ENCODE measurements at regions not wholly inside any gene's neighbourhood (a gene's known extent, or its start where the extent isn't known, plus 50 kb on each side); places are given as distances from the start of the nearest gene placed in this dataset.

- H2BK5ac ChIP-seq (ENCODE audit: low read depth, low read length) = peak overlapping the region; percentile 26; the same call in 1 of the 2 replicates
- DNase-seq (ENCODE audit: low read depth in 1 of 2, low spot score in 2 of 2) (no peak), FAIRE-seq (no peak)
- no peaks in the 10 kb centered on the region for H3K36me3 ChIP-seq (ENCODE audit: control insufficient read depth in 2 of 4, insufficient read depth in 4 of 4, low read length in 3 of 4)
- no peaks in the 10 kb centered on the region for H3K79me2 ChIP-seq (ENCODE audit: control insufficient read depth in 1 of 2, insufficient read depth in 2 of 2, low read length in 2 of 2)
- H3K56ac ChIP-seq (replicated peaks; ENCODE audit: insufficient read length, low read depth, low read length) = no peak overlapping the region
- H2BK12ac ChIP-seq (ENCODE audit: low read depth, low read length) = peak overlapping the region; percentile 46; the same call in 1 of the 2 replicates
- H2BK15ac ChIP-seq (ENCODE audit: low read length) = peak overlapping the region; percentile 65; the same call in 1 of the 2 replicates
- no peak overlapping the region; a peak in 1 of 4 replicates for H3K4me2 ChIP-seq (ENCODE audit: insufficient read depth in 1 of 2, low read depth in 2 of 2, low read length in 2 of 2)
- no peak overlapping the region for H4K91ac ChIP-seq (replicated peaks; ENCODE audit: insufficient read length, low read length)
- H4K8ac ChIP-seq (ENCODE audit: extremely low read depth, insufficient read depth, low read length) = no peak overlapping the region
- no peak overlapping the region for H4K5ac ChIP-seq (ENCODE audit: insufficient read length, low read depth, low read length)
- H3K18ac ChIP-seq (ENCODE audit: extremely low read depth, low read length) = 0 out of 2 replicates have a peak overlapping the region, but pooled peaks have one; percentile 10
- no peak overlapping the region for H3K4me3 ChIP-seq (ENCODE audit: extremely low read depth in 1 of 4, insufficient read depth in 2 of 4, low read depth in 3 of 4, low read length in 4 of 4)
- no peak overlapping the region for H2BK120ac ChIP-seq (replicated peaks; ENCODE audit: low read depth, low read length)
- H4K20me1 ChIP-seq (replicated peaks in 1 of 2; ENCODE audit: control insufficient read depth in 1 of 2, insufficient read depth in 2 of 2, low read length in 2 of 2) = no peaks in the 10 kb centered on the region
- H3K4ac ChIP-seq (replicated peaks; ENCODE audit: insufficient read length, low read depth, low read length) = no peak overlapping the region
- CTCF ChIA-PET (ENCODE audit: partially characterized antibody) = interaction anchor here (0.6 to 1.4 kb wide), 6 partner anchors 10 to 67 kb away, joined by 3 to 5 read pairs (median 4); no protein-coding TSS in a partner anchor
- no peaks in the 10 kb centered on the region for H3K79me1 ChIP-seq (ENCODE audit: low read depth, low read length)
- H3K4me1 ChIP-seq (replicated peaks in 1 of 4; ENCODE audit: control insufficient read depth in 3 of 4, insufficient read depth in 4 of 4, low read length in 3 of 4) = peaks cover 8 to 26% (median 12%) of the 10 kb centered on the region in 4 experiments
- POLR2A ChIA-PET (ENCODE audit: partially characterized antibody) = interaction anchor here (1.2 to 2.7 kb wide), 3 partner anchors 12 to 61 kb away, joined by 3 to 20 read pairs (median 5); partner anchors contain the start of gene GADD45G
- no peaks in the 10 kb centered on the region; a peak in 1 of 4 replicates for H3K9me3 ChIP-seq (ENCODE audit: insufficient read depth in 2 of 2, low read depth in 1 of 2, low read length in 1 of 2)
- H3K23ac ChIP-seq (ENCODE audit: insufficient read length) = no peak overlapping the region
- no peak overlapping the region for H2AFZ ChIP-seq (ENCODE audit: low read length)
- no peak overlapping the region for H3K14ac ChIP-seq (ENCODE audit: insufficient read length)
- 77% methylated on average over 12 of the region's 13 CpGs; no CpG with 5 or more reads in 1 of the 2 experiments for WGBS, 2 experiments (ENCODE audit: extremely low coverage in 1 of 2, insufficient coverage in 1 of 2, insufficient read length in 1 of 2, insufficient replicate concordance in 2 of 2, low coverage in 1 of 2, low lambda C conversion rate in 2 of 2, missing lambda C conversion rate in 1 of 2)
- H3K9ac ChIP-seq (replicated peaks in 1 of 4; ENCODE audit: extremely low read depth in 1 of 4, low read depth in 3 of 4, low read length in 3 of 4) = no peak overlapping the region
- H2BK20ac ChIP-seq (ENCODE audit: low read length) = no peak overlapping the region
- peak overlapping the region; percentile 28; the same call in 1 of the 2 replicates for H2AK5ac ChIP-seq (ENCODE audit: low read depth, low read length)
- H3K27me3 ChIP-seq (replicated peaks in 1 of 4; ENCODE audit: control insufficient read depth in 3 of 4, extremely low read depth in 1 of 4, insufficient read depth in 3 of 4, low read length in 3 of 4) = no peaks in the 10 kb centered on the region; a peak in 2 of 7 replicates
- H3K23me2 ChIP-seq (ENCODE audit: low read depth, low read length) = no peaks in the 10 kb centered on the region
- H3K27ac ChIP-seq (ENCODE audit: low read depth, low read length) = no peak overlapping the region
- TF ChIP-seq TCF12 (IDR thresholded peaks at IDR 0.05; ENCODE audit: low read depth, low read length) (no peak), KDM5A (IDR thresholded peaks at IDR 0.05; ENCODE audit: low read length) (no peak), ASH2L (IDR thresholded peaks at IDR 0.05; ENCODE audit: low read length) (no peak), RNF2 (IDR thresholded peaks at IDR 0.05; ENCODE audit: borderline replicate concordance, low read depth, low read length, missing control alignments, poor library complexity, severe bottlenecking) (no peak), TEAD4 (IDR thresholded peaks at IDR 0.05; ENCODE audit: low read depth, low read length) (no peak), CHD1 (IDR thresholded peaks at IDR 0.05; ENCODE audit: low read depth, low read length) (no peak), CBX5 (IDR thresholded peaks at IDR 0.05; ENCODE audit: low read depth, low read length) (no peak), SP2 (IDR thresholded peaks at IDR 0.05; ENCODE audit: low read length) (no peak), GTF2F1 (IDR thresholded peaks at IDR 0.05; ENCODE audit: borderline replicate concordance, low read depth, low read length) (no peak)
- TF ChIP-seq, protein P1, sequence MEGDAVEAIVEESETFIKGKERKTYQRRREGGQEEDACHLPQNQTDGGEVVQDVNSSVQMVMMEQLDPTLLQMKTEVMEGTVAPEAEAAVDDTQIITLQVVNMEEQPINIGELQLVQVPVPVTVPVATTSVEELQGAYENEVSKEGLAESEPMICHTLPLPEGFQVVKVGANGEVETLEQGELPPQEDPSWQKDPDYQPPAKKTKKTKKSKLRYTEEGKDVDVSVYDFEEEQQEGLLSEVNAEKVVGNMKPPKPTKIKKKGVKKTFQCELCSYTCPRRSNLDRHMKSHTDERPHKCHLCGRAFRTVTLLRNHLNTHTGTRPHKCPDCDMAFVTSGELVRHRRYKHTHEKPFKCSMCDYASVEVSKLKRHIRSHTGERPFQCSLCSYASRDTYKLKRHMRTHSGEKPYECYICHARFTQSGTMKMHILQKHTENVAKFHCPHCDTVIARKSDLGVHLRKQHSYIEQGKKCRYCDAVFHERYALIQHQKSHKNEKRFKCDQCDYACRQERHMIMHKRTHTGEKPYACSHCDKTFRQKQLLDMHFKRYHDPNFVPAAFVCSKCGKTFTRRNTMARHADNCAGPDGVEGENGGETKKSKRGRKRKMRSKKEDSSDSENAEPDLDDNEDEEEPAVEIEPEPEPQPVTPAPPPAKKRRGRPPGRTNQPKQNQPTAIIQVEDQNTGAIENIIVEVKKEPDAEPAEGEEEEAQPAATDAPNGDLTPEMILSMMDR (IDR thresholded peaks at IDR 0.05; ENCODE audit: control extremely low read depth in 1 of 3, insufficient read depth in 1 of 3, low read depth in 1 of 3, low read length in 3 of 3) = no peak
- TF ChIP-seq, protein P2, sequence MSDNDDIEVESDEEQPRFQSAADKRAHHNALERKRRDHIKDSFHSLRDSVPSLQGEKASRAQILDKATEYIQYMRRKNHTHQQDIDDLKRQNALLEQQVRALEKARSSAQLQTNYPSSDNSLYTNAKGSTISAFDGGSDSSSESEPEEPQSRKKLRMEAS (IDR thresholded peaks at IDR 0.05) = no peak
Measured at GRCh38 chr9:89664896-89665329, 60.1 kb downstream of the GADD45G start.

Measured in H1 (cell line).